ENCODE measurements at regions not wholly inside any gene's neighbourhood (a gene's known extent, or its start where the extent isn't known, plus 50 kb on each side); places are given as distances from the start of the nearest gene placed in this dataset.
"Not testable (repeated sequence)": the region's sequence is repeated elsewhere in the genome, so short reads cannot be mapped to it uniquely, and the experiment has no call there.

DNA sequence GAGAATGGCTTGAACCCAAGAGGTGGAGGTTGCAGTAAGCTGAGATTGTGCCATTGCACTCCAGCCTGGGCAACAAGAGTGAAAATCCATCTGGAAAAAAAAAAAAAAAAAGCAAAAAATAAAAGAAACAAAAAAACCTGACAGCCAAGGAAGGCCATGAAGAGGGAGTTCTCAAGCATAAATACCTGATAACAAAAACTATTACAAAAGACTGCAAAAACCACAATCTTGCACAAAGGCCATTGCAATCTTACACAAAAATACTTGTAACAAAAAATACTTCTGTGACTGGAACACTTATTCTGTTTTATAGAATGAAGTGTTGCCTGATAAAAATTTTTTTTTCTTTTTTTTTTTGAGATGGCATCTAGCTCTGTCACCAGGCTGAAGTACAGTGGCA is 61.5 kb upstream of the TSC22D1 start:
- DNase-seq (ENCODE audit: low spot score in 2 of 2) (no peak), ATAC-seq (ENCODE audit: low read depth) (no peak)
- Mint-ChIP-seq H3K4me3 (no peak overlapping the region), H3K9me3 (no peaks in the 10 kb centered on the region), H3K27me3 (no peaks in the 10 kb centered on the region), H3K27ac (no peak overlapping the region), H3K4me1 (no peaks in the 10 kb centered on the region), H3K36me3 (no peaks in the 10 kb centered on the region)

DNA sequence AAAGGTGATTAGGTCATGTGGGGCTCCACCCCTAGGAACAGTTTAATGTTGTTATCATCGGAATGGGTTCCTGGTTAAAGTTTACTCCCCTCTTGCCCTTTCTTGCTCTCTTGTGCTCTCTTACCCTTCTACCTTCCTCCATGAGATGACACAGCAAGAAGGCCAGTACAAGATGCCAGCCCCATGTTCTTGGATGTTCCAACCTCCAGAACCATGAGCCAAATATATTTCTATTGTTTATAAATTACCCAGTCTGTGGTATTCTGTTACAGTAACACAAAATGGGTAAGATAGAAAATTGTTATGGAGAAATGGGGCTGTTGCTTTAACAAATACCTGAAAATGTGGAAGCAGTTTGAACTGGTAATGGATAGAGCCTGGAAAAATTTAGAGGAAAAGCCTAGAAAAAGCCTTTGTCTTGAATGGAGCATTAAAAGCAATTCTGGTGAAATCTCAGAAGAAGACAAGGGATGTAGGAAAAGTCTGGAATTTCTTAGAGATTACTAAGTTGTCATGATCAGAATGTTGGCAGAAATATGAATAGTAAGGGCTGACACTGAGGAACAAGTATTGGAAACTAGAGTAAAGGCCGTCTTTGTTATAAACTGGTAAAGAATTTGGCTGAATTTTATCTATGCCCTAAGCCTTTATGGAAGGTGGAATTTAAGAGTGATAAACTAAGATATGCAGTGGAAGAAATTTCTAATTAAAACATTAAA is 53.5 kb upstream of the TSC22D1 start:
- H3K36me3 Mint-ChIP-seq: no peaks in the 10 kb centered on the region
- ATAC-seq (ENCODE audit: low read depth) (no peak), DNase-seq (ENCODE audit: low spot score in 2 of 2) (no peak)
- H3K27me3 Mint-ChIP-seq: peaks cover 8% of the 10 kb centered on the region
- H3K4me3 Mint-ChIP-seq: no peak overlapping the region
- no peaks in the 10 kb centered on the region for H3K9me3 Mint-ChIP-seq
- no peak overlapping the region for H3K27ac Mint-ChIP-seq
- no peaks in the 10 kb centered on the region for H3K4me1 Mint-ChIP-seq

GRCh38 chr13:44628826-44629225 is 52.7 kb upstream of the TSC22D1 start:
- not testable (repeated sequence) for H3K27ac Mint-ChIP-seq; H3K4me1 Mint-ChIP-seq; H3K4me3 Mint-ChIP-seq; H3K27me3 Mint-ChIP-seq; H3K36me3 Mint-ChIP-seq; DNase-seq (ENCODE audit: low spot score in 2 of 2); H3K9me3 Mint-ChIP-seq; ATAC-seq (ENCODE audit: low read depth)

DNA sequence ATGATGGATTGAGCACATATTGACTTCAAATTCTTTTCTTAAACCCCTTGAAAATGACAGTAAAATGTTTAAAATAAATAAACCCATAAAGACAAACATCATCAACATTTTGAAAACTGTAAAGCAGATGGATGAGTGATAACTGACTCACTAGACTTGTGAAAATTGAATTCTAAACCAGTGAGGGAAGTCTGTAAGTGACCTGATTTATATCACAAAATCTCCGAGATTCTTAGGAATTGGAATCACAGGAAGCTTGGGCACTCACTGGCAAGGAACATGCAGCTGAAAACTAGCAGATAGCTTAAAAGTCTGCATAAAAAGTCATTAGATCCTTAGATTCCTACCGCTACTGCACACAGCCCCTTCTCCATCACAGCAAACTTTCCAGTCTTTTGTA is 51.3 kb upstream of the TSC22D1 start:
- no peak overlapping the region for H3K27ac Mint-ChIP-seq
- no peaks in the 10 kb centered on the region for H3K9me3 Mint-ChIP-seq
- no peaks in the 10 kb centered on the region for H3K36me3 Mint-ChIP-seq
- no peaks in the 10 kb centered on the region for H3K4me1 Mint-ChIP-seq
- peaks cover 9% of the 10 kb centered on the region for H3K27me3 Mint-ChIP-seq
- DNase-seq (ENCODE audit: low spot score in 2 of 2) (no peak), ATAC-seq (ENCODE audit: low read depth) (no peak)
- H3K4me3 Mint-ChIP-seq: no peak overlapping the region

DNA sequence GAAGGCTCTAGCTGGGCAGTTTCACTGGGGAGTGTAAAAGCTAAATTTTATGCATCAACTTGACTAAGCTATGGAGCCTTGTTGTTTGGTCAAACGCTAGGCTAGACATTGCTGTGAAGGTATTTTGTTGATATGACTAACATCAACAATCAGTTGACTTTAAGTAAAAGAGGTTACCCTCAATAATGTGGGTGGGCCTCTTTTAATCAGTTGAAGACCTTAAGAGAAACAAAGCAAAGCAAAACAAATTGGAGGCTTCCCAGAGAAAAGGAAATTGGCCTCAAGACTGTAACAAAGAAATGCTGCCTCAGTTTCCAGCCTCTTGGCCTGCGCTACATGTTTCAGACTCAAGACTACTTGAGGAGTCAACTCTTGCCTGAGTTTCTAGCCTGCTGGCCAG is 50.0 kb upstream of the TSC22D1 start:
- Mint-ChIP-seq H3K27ac (no peak overlapping the region), H3K36me3 (no peaks in the 10 kb centered on the region), H3K27me3 (peaks cover 7% of the 10 kb centered on the region), H3K9me3 (no peaks in the 10 kb centered on the region), H3K4me3 (no peak overlapping the region), H3K4me1 (no peaks in the 10 kb centered on the region)
- DNase-seq (ENCODE audit: low spot score in 2 of 2) (no peak), ATAC-seq (ENCODE audit: low read depth) (no peak)
